Tibial artery (tissue), 4 donors: ENCODE measurements at regions not wholly inside any gene's neighbourhood (a gene's known extent, or its start where the extent isn't known, plus 50 kb on each side); places are given as distances from the start of the nearest gene placed in this dataset.

ENCODE experiments used
- DNase-seq, 2 donors: peaks; one replicate each; pipeline ENCODE4 v3.0.0-alpha.2; 2019
- H3K27ac ChIP-seq, 2 donors: fragments of 200-600 bp; sonication (generic) in 1 of 2; 1 replicate in 1 of 2; 2 replicates in 1 of 2; pipeline ENCODE4 v1.5.1; 2018 to 2019; ENCODE audit warnings: mild to moderate bottlenecking in 1 of 2
- H3K27me3 ChIP-seq, 2 donors: fragments of 200-600 bp; sonication (generic) in 1 of 2; one replicate each; pipeline versions ENCODE4 v1.5.1 to v1.6.0; 2016 to 2019
- H3K36me3 ChIP-seq, 3 donors: fragments of 200-600 bp; sonication (generic) in 2 of 3; one replicate each; pipeline ENCODE4 v1.5.1; 2016 to 2019; ENCODE audit warnings: mild to moderate bottlenecking in 2 of 3
- H3K4me1 ChIP-seq, 4 donors: fragments of 200-600 bp; sonication (generic) in 2 of 4; 1 replicate in 3 of 4; 2 replicates in 1 of 4; pipeline ENCODE4 v1.5.1; 2016 to 2019
- H3K4me3 ChIP-seq, 2 donors: fragments of 200-600 bp; sonication (generic) in 1 of 2; 1 replicate in 1 of 2; 2 replicates in 1 of 2; pipeline ENCODE4 v1.5.1; 2018 to 2019; ENCODE audit warnings: mild to moderate bottlenecking in 2 of 2
- H3K9me3 ChIP-seq, 3 donors: fragments of 200-600 bp; sonication (generic) in 1 of 3; one replicate each; pipeline ENCODE4 v1.5.1; 2016 to 2019
- intact Hi-C: fragments of 100-400 bp; cut with DNase I; formaldehyde crosslinking; loops from one replicate; pipeline ENCODE4 v1.15.0; 2023; ENCODE audit warnings: low total_unique reads
- TF ChIP-seq, protein P1 (sequence below), 2 experiments: fragments of 200-600 bp in 1 of 2; fragments of 450-650 bp in 1 of 2; IDR thresholded peaks; one replicate each; pipeline ENCODE4 v1.5.1; 2017 to 2019; ENCODE audit warnings: antibody characterized with exemption in 2 of 2, mild to moderate bottlenecking in 1 of 2, moderate library complexity in 1 of 2

DNA sequence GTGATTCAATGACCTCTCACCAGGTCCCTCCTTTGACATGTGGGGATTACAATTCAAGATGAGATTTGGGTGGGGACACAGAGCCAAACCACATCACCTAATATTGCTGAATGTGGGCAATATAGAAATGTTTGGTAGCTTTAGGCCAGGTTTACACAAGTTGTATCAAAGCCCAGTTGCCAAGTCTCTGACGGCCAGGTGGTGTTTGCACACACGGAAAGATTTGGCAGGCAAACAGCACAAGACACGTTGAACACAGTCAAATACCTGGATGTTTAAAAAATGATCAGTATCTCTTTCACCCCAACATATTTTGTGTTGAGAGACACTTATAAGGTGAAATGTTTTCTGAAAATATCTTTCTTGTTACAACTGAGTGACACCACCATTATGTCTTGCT is 294.4 kb upstream of the MKI67 start:
- intact Hi-C loops = no loop called here
- H3K9me3 ChIP-seq = no peaks in the 10 kb centered on the region
- DNase-seq = no peak
- H3K4me3 ChIP-seq = no peak overlapping the region
- TF ChIP-seq, protein P1, sequence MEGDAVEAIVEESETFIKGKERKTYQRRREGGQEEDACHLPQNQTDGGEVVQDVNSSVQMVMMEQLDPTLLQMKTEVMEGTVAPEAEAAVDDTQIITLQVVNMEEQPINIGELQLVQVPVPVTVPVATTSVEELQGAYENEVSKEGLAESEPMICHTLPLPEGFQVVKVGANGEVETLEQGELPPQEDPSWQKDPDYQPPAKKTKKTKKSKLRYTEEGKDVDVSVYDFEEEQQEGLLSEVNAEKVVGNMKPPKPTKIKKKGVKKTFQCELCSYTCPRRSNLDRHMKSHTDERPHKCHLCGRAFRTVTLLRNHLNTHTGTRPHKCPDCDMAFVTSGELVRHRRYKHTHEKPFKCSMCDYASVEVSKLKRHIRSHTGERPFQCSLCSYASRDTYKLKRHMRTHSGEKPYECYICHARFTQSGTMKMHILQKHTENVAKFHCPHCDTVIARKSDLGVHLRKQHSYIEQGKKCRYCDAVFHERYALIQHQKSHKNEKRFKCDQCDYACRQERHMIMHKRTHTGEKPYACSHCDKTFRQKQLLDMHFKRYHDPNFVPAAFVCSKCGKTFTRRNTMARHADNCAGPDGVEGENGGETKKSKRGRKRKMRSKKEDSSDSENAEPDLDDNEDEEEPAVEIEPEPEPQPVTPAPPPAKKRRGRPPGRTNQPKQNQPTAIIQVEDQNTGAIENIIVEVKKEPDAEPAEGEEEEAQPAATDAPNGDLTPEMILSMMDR (IDR thresholded peaks at IDR 0.05) = no peak
- no peaks in the 10 kb centered on the region for H3K36me3 ChIP-seq
- H3K27ac ChIP-seq = no peak overlapping the region
- H3K27me3 ChIP-seq = no peaks in the 10 kb centered on the region
- H3K4me1 ChIP-seq = no peaks in the 10 kb centered on the region

DNA sequence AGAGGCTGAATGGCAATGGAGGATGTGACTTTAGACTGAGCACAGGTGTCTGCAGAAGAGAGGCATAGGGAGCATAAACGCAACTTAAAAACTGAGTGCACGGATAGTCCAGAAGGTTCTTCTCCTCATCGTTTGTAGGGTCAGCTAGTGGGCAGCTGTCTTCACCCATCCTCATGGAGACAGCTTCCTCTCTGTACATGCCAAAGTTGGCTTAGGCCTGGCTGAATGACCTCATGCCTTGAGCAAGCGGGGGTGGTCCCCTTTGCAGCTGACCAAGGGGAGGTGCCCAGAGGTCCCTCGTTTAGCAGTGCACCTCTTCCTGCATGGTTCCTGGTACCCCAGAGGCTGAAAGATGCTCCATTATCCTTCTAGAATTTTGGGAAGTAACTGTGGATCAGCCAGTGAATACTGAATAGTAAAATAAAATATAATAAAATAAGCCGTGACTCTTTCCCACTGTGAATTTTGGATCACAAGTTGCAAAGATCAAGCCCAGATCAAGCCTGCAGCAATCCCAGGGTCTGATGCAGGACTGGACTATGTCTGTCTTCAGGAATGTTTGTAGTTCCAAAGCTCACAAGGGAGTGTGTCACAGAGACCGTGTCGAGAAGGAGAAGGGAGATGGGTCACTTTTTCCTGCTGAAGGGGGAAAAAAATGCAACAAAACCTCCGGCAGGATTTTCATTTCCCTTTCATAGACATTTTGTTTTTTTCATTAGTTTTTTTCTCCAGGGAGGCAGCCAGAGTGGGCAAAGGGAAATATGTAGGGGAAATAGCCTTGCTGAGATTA is 295.3 kb upstream of the MKI67 start:
- TF ChIP-seq, protein P1 (IDR thresholded peaks at IDR 0.05) = no peak
- no peak overlapping the region for H3K27ac ChIP-seq
- no peak for DNase-seq
- intact Hi-C loops = no loop called here
- H3K27me3 ChIP-seq = no peaks in the 10 kb centered on the region
- H3K4me3 ChIP-seq = no peak overlapping the region
- no peaks in the 10 kb centered on the region for H3K9me3 ChIP-seq
- H3K36me3 ChIP-seq = no peaks in the 10 kb centered on the region
- H3K4me1 ChIP-seq = no peaks in the 10 kb centered on the region

DNA sequence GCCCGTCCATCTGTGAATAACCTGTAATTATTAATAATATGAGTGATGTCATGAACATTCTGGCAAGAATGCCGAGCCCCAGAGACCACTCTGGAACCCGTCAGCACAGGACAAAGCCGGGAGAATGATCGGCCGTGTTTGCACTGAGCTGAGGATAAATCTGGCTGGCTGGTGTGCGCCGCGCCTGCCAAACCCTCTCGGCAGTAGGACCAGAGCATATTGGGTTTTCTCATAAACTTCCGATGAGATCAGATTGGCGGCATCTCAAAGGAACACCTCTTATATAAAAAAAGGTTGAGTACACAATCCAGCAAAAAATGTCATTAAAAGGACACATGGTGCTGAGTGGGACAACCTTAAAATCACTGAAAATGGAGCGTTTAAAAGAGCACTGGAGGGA is 296.0 kb upstream of the MKI67 start:
- TF ChIP-seq, protein P1 (IDR thresholded peaks at IDR 0.05) = no peak
- DNase-seq = no peak
- Histone ChIP-seq H3K36me3 (no peaks in the 10 kb centered on the region), H3K27me3 (no peaks in the 10 kb centered on the region), H3K9me3 (no peaks in the 10 kb centered on the region), H3K27ac (no peak overlapping the region), H3K4me3 (no peak overlapping the region), H3K4me1 (no peaks in the 10 kb centered on the region)
- intact Hi-C loops = no loop called here

DNA sequence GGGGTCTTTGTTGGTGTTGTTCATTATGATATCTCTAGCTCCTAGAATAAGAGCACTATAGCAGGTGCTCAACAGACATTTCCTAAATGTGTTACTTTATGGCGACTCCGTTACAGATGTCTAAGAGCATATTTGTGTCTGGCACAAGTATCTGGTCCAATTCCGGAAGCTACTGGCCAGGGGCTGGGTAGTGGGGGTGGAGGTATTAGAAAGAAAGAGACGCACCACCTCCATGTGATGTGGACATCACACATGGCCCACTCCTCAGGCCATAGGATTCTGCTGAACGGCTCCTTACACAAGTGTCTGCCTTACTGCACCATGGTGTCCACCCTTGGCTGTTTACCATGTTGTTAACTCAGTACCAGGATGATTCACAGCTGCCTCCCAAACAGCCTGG is 296.8 kb upstream of the MKI67 start:
- H3K27ac ChIP-seq = no peak overlapping the region
- H3K4me1 ChIP-seq = no peaks in the 10 kb centered on the region
- intact Hi-C loops = no loop called here
- H3K27me3 ChIP-seq = no peaks in the 10 kb centered on the region
- TF ChIP-seq, protein P1 (IDR thresholded peaks at IDR 0.05) = no peak
- no peak overlapping the region for H3K4me3 ChIP-seq
- DNase-seq = no peak
- no peaks in the 10 kb centered on the region for H3K9me3 ChIP-seq
- no peaks in the 10 kb centered on the region for H3K36me3 ChIP-seq

DNA sequence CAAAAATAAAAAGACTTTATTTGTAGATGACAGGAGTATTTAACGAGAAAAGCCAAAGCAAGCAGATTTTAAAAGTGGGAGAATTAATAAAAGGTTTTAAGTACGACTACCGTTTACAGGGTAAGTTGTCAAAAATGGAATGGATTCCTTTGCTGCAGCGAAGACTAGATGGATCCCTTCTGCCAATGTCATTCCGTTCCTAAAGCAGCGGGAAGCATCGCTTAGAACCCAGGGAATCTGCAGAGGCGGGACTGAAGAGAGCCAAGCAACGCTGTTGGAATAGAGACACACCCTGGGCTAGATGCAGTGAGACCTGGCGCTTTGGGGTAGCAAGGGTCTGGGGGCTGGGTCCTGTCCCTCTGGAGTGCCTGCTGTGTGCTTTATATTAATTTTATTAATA is 303.1 kb upstream of the MKI67 start:
- no peaks in the 10 kb centered on the region for H3K4me1 ChIP-seq
- intact Hi-C loops = no loop called here

More for the DNA sequence above, 303.1 kb upstream of the MKI67 start:
- Histone ChIP-seq H3K4me3 (no peak overlapping the region), H3K36me3 (no peaks in the 10 kb centered on the region), H3K9me3 (no peaks in the 10 kb centered on the region), H3K27ac (no peak overlapping the region), H3K27me3 (no peaks in the 10 kb centered on the region)
- TF ChIP-seq, protein P1 (IDR thresholded peaks at IDR 0.05) = no peak
- DNase-seq = no peak
